ENCODE measurements at regions not wholly inside any gene's neighbourhood (a gene's known extent, or its start where the extent isn't known, plus 50 kb on each side); places are given as distances from the start of the nearest gene placed in this dataset.

- no peak overlapping the region for H3K4me3 ChIP-seq (ENCODE audit: low read depth, low read length)
- H3K27me3 ChIP-seq, result no peaks in the 10 kb centered on the region
- H3K4me1 ChIP-seq, result no peaks in the 10 kb centered on the region
- no peak for DNase-seq
- H3K9me3 ChIP-seq, result no peaks in the 10 kb centered on the region
- TF ChIP-seq CTCF (IDR thresholded peaks at IDR 0.05; ENCODE audit: low read depth, low read length), result no peak
- H3K36me3 ChIP-seq, result no peaks in the 10 kb centered on the region
These were observed 291.3 kb downstream of the TLE3 start for GRCh38 chr15:69806287-69806915.

GRCh38 chr15:69807721-69808120 is 290.0 kb downstream of the TLE3 start:
- Histone ChIP-seq H3K36me3 (no peaks in the 10 kb centered on the region), H3K4me1 (no peaks in the 10 kb centered on the region), H3K4me3 (ENCODE audit: low read depth, low read length) (no peak overlapping the region), H3K9me3 (no peaks in the 10 kb centered on the region), H3K27me3 (no peaks in the 10 kb centered on the region)
- TF ChIP-seq CTCF (IDR thresholded peaks at IDR 0.05; ENCODE audit: low read depth, low read length), result no peak
- DNase-seq, result no peak

GRCh38 chr15:69808756-69809155 is 289.0 kb downstream of the TLE3 start:
- H3K36me3 ChIP-seq, result no peaks in the 10 kb centered on the region
- H3K27me3 ChIP-seq, result no peaks in the 10 kb centered on the region
- no peak overlapping the region for H3K4me3 ChIP-seq (ENCODE audit: low read depth, low read length)
- no peaks in the 10 kb centered on the region for H3K4me1 ChIP-seq
- TF ChIP-seq CTCF (IDR thresholded peaks at IDR 0.05; ENCODE audit: low read depth, low read length), result no peak
- H3K9me3 ChIP-seq, result no peaks in the 10 kb centered on the region
- DNase-seq, result no peak

GRCh38 chr15:69809421-69809820 is 288.3 kb downstream of the TLE3 start:
- Histone ChIP-seq H3K9me3 (no peaks in the 10 kb centered on the region), H3K4me1 (no peaks in the 10 kb centered on the region), H3K36me3 (no peaks in the 10 kb centered on the region), H3K4me3 (ENCODE audit: low read depth, low read length) (no peak overlapping the region), H3K27me3 (no peaks in the 10 kb centered on the region)
- DNase-seq, result no peak
- TF ChIP-seq CTCF (IDR thresholded peaks at IDR 0.05; ENCODE audit: low read depth, low read length), result no peak

- no peak for TF ChIP-seq CTCF (IDR thresholded peaks at IDR 0.05; ENCODE audit: low read depth, low read length)
- DNase-seq, result no peak
- Histone ChIP-seq H3K4me1 (no peaks in the 10 kb centered on the region), H3K27me3 (no peaks in the 10 kb centered on the region), H3K36me3 (no peaks in the 10 kb centered on the region), H3K9me3 (no peaks in the 10 kb centered on the region), H3K4me3 (ENCODE audit: low read depth, low read length) (no peak overlapping the region)
These were observed 287.0 kb downstream of the TLE3 start for GRCh38 chr15:69810431-69811354.

- no peaks in the 10 kb centered on the region for H3K4me1 ChIP-seq
- no peaks in the 10 kb centered on the region for H3K36me3 ChIP-seq
- peak; percentile 52 for DNase-seq
- no peak overlapping the region for H3K4me3 ChIP-seq (ENCODE audit: low read depth, low read length)
- H3K27me3 ChIP-seq, result no peaks in the 10 kb centered on the region
- no peak for TF ChIP-seq CTCF (IDR thresholded peaks at IDR 0.05; ENCODE audit: low read depth, low read length)
- H3K9me3 ChIP-seq, result no peaks in the 10 kb centered on the region
These were observed 284.9 kb downstream of the TLE3 start for GRCh38 chr15:69812861-69813261.

Data from BE2C (cell line).